ENCODE measurements at regions not wholly inside any gene's neighbourhood (a gene's known extent, or its start where the extent isn't known, plus 50 kb on each side); places are given as distances from the start of the nearest gene placed in this dataset.

DNA sequence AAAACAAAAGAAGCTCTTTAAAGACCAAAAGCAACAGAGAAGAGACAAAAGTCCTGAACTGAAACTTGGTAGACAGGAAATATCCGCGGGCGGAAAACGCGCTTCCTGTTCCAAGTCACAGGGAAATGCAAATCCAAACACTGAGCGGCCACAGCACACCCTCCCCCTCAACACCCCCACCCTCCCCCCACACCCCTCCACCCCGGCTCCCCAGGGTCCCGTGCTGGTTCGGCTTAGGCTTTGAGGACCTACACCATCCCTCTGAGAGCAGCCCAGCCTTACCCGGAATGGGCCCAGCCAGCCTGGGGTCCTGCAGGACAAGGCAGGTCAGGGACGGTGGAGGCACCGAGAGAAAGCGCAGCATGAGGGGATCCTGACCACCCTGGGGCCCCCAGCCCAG, 160.4 kb downstream of the BRD1 start:
- no peak for TF ChIP-seq SNAI2 (CRISPR knock-in tag; IDR thresholded peaks at IDR 0.05)
- TF ChIP-seq CSRNP3 (CRISPR knock-in tag; IDR thresholded peaks at IDR 0.05) = no peak
- TF ChIP-seq ZNF70 (CRISPR knock-in tag; IDR thresholded peaks at IDR 0.05) = no peak
- no peak for TF ChIP-seq TCF4 (CRISPR knock-in tag; IDR thresholded peaks at IDR 0.05; ENCODE audit: borderline replicate concordance)
- no peak for TF ChIP-seq BACH2 (CRISPR knock-in tag; IDR thresholded peaks at IDR 0.05; ENCODE audit: borderline replicate concordance)
- no peak for TF ChIP-seq POU6F1 (CRISPR knock-in tag; IDR thresholded peaks at IDR 0.05; ENCODE audit: borderline replicate concordance, low read depth)
- no peak for TF ChIP-seq CSDC2 (CRISPR knock-in tag; IDR thresholded peaks at IDR 0.05)
- TF ChIP-seq ZFP30 (CRISPR knock-in tag; IDR thresholded peaks at IDR 0.05) = no peak
- no peak for TF ChIP-seq ZC3H10 (CRISPR knock-in tag; IDR thresholded peaks at IDR 0.05)
- no peak for TF ChIP-seq ZNF565 (CRISPR knock-in tag; conservative IDR thresholded peaks at IDR 0.05; ENCODE audit: low read depth)
- TF ChIP-seq ZFP3 (CRISPR knock-in tag; IDR thresholded peaks at IDR 0.05) = no peak
- TF ChIP-seq, protein P1, sequence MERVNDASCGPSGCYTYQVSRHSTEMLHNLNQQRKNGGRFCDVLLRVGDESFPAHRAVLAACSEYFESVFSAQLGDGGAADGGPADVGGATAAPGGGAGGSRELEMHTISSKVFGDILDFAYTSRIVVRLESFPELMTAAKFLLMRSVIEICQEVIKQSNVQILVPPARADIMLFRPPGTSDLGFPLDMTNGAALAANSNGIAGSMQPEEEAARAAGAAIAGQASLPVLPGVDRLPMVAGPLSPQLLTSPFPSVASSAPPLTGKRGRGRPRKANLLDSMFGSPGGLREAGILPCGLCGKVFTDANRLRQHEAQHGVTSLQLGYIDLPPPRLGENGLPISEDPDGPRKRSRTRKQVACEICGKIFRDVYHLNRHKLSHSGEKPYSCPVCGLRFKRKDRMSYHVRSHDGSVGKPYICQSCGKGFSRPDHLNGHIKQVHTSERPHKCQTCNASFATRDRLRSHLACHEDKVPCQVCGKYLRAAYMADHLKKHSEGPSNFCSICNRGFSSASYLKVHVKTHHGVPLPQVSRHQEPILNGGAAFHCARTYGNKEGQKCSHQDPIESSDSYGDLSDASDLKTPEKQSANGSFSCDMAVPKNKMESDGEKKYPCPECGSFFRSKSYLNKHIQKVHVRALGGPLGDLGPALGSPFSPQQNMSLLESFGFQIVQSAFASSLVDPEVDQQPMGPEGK (CRISPR knock-in tag; IDR thresholded peaks at IDR 0.05; ENCODE audit: borderline replicate concordance) = no peak
- TF ChIP-seq GLIS3 (CRISPR knock-in tag; IDR thresholded peaks at IDR 0.05) = no peak
- TF ChIP-seq, protein P2, sequence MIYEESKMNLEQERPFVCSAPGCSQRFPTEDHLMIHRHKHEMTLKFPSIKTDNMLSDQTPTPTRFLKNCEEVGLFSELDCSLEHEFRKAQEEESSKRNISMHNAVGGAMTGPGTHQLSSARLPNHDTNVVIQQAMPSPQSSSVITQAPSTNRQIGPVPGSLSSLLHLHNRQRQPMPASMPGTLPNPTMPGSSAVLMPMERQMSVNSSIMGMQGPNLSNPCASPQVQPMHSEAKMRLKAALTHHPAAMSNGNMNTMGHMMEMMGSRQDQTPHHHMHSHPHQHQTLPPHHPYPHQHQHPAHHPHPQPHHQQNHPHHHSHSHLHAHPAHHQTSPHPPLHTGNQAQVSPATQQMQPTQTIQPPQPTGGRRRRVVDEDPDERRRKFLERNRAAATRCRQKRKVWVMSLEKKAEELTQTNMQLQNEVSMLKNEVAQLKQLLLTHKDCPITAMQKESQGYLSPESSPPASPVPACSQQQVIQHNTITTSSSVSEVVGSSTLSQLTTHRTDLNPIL (CRISPR knock-in tag; IDR thresholded peaks at IDR 0.05; ENCODE audit: low read depth) = no peak
- no peak for TF ChIP-seq OSR1 (CRISPR knock-in tag; IDR thresholded peaks at IDR 0.05)

DNA sequence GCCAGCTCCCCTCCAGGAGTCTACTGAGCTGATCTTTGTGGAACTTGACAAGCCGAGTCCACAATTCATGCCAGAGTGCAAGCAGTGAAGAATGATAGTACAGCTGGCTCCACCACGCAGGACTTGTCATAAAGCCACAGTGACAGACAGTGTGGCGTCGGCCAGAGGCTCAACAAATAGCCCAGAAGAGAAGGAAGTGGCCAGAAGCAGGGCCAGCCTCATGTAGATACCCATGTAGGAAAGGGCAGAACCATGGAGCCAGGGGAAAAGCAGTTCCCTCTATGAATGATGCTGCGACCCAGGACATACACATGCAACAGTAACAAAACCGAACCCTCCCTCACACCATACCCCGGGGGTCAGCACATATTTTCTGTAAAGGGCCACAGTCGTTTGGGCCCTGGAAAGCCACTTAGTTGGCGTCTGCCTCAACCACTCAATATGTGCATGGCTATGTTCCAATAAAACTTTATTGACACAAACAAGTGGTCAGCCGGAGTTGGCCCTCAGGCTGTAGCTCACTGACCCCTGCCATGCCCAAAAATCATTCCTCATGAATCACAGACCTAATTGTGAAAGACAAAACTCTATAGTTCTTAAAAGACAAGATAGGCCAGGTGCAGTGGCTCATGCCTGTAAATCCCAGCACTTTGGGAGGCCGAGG, 161.4 kb downstream of the BRD1 start:
- TF ChIP-seq BACH2 (CRISPR knock-in tag; IDR thresholded peaks at IDR 0.05; ENCODE audit: borderline replicate concordance) (no peak), ESRRG (CRISPR knock-in tag; IDR thresholded peaks at IDR 0.05) (no peak), SNAI2 (CRISPR knock-in tag; IDR thresholded peaks at IDR 0.05) (no peak)
- no peak for ATAC-seq

More for the DNA sequence above, 160.4 kb downstream of the BRD1 start:
- no peak for ATAC-seq

DNA sequence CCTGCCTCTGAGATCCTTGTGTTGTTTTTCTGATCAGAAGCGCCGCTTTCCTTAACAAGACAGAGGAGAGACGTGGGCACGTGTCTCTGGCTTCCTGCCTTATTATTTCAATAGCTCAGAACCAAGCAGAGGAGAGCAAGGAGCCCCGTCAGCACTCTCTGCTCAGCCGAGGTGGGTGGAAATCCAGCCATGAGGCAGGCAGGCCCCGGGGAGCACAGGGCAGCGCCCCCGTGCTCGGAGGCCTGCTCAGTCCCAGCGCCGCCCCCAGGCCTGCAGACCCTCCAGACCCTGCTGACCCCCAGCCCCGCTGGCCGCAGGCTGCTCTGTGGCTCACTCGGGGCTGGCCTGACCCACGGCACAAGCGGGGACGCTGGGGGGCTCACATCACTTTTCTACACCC, 162.8 kb downstream of the BRD1 start:
- ATAC-seq = no peak
- TF ChIP-seq SNAI2 (CRISPR knock-in tag; IDR thresholded peaks at IDR 0.05) (no peak), TCF4 (CRISPR knock-in tag; IDR thresholded peaks at IDR 0.05; ENCODE audit: borderline replicate concordance) (no peak), RARB (CRISPR knock-in tag; IDR thresholded peaks at IDR 0.05) (no peak), ESRRG (CRISPR knock-in tag; IDR thresholded peaks at IDR 0.05) (no peak), POU6F1 (CRISPR knock-in tag; IDR thresholded peaks at IDR 0.05; ENCODE audit: borderline replicate concordance, low read depth) (no peak), ISL1 (CRISPR knock-in tag; IDR thresholded peaks at IDR 0.05) (no peak), ZFP30 (CRISPR knock-in tag; IDR thresholded peaks at IDR 0.05) (no peak), TOX (CRISPR knock-in tag; IDR thresholded peaks at IDR 0.05; ENCODE audit: borderline replicate concordance) (no peak), CSDC2 (CRISPR knock-in tag; IDR thresholded peaks at IDR 0.05) (no peak), GLIS3 (CRISPR knock-in tag; IDR thresholded peaks at IDR 0.05) (no peak), ARNTL (CRISPR knock-in tag; IDR thresholded peaks at IDR 0.05; ENCODE audit: borderline replicate concordance, low read depth) (no peak), ZNF565 (CRISPR knock-in tag; conservative IDR thresholded peaks at IDR 0.05; ENCODE audit: low read depth) (no peak), ZNF70 (CRISPR knock-in tag; IDR thresholded peaks at IDR 0.05) (no peak), ZC3H10 (CRISPR knock-in tag; IDR thresholded peaks at IDR 0.05) (no peak), ZNF8 (CRISPR knock-in tag; IDR thresholded peaks at IDR 0.05) (no peak), OSR1 (CRISPR knock-in tag; IDR thresholded peaks at IDR 0.05) (no peak), BACH2 (CRISPR knock-in tag; IDR thresholded peaks at IDR 0.05; ENCODE audit: borderline replicate concordance) (no peak)
- TF ChIP-seq, protein P1 (CRISPR knock-in tag; IDR thresholded peaks at IDR 0.05; ENCODE audit: borderline replicate concordance) = no peak
- TF ChIP-seq, protein P3, sequence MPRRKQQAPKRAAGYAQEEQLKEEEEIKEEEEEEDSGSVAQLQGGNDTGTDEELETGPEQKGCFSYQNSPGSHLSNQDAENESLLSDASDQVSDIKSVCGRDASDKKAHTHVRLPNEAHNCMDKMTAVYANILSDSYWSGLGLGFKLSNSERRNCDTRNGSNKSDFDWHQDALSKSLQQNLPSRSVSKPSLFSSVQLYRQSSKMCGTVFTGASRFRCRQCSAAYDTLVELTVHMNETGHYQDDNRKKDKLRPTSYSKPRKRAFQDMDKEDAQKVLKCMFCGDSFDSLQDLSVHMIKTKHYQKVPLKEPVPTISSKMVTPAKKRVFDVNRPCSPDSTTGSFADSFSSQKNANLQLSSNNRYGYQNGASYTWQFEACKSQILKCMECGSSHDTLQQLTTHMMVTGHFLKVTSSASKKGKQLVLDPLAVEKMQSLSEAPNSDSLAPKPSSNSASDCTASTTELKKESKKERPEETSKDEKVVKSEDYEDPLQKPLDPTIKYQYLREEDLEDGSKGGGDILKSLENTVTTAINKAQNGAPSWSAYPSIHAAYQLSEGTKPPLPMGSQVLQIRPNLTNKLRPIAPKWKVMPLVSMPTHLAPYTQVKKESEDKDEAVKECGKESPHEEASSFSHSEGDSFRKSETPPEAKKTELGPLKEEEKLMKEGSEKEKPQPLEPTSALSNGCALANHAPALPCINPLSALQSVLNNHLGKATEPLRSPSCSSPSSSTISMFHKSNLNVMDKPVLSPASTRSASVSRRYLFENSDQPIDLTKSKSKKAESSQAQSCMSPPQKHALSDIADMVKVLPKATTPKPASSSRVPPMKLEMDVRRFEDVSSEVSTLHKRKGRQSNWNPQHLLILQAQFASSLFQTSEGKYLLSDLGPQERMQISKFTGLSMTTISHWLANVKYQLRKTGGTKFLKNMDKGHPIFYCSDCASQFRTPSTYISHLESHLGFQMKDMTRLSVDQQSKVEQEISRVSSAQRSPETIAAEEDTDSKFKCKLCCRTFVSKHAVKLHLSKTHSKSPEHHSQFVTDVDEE (CRISPR knock-in tag; IDR thresholded peaks at IDR 0.05) = no peak

All from SK-N-SH treated with all-trans-retinoic acid at 6 μM for 48 hours (cell line).